Cardiac muscle cell (in vitro differentiated cells and primary cell): ENCODE measurements at regions not wholly inside any gene's neighbourhood (a gene's known extent, or its start where the extent isn't known, plus 50 kb on each side); places are given as distances from the start of the nearest gene placed in this dataset.
A peak's percentile ranks its signal among the peaks of the same experiment; 100 is the strongest.

Experiments
- DNase-seq, 2 donors: peaks; one replicate each; pipeline versions ENCODE4 v3.0.0 to v3.0.0-alpha.2; 2010 to 2017; ENCODE audit warnings: low read depth in 1 of 2, low spot score in 1 of 2
- H3K27ac ChIP-seq: fragments of 200-600 bp; sonication (generic); 2 replicates; pipeline ENCODE4 v1.5.1; 2016
- H3K27me3 ChIP-seq: fragments of 200-600 bp; sonication (generic); 2 replicates; pipeline ENCODE4 v1.6.0; 2016; ENCODE audit warnings: control low read depth
- H3K36me3 ChIP-seq: fragments of 200-600 bp; sonication (generic); 2 replicates; pipeline ENCODE4 v1.5.1; 2016; ENCODE audit warnings: control low read depth
- H3K4me1 ChIP-seq: fragments of 200-600 bp; sonication (generic); 2 replicates; pipeline ENCODE4 v1.8.1; 2017; ENCODE audit warnings: low read depth, mild to moderate bottlenecking, mixed run types
- H3K4me3 ChIP-seq: fragments of 200-600 bp; sonication (generic); 2 replicates; pipeline ENCODE4 v1.5.1; 2016; ENCODE audit warnings: mild to moderate bottlenecking
- H3K9me3 ChIP-seq: fragments of 200-600 bp; sonication (generic); 2 replicates; pipeline ENCODE4 v1.5.1; 2017; ENCODE audit warnings: low read depth, mild to moderate bottlenecking, control low read depth
- TF ChIP-seq, protein P1 (sequence below): IDR thresholded peaks from 2 replicates; pipeline ENCODE4 v1.5.1; 2012; ENCODE audit warnings: low read depth, mild to moderate bottlenecking, low read length

GRCh38 chr1:213779228-213779627 lies 208.5 kb upstream of the PROX1 start:
- no peak overlapping the region for H3K27ac ChIP-seq
- TF ChIP-seq, protein P1, sequence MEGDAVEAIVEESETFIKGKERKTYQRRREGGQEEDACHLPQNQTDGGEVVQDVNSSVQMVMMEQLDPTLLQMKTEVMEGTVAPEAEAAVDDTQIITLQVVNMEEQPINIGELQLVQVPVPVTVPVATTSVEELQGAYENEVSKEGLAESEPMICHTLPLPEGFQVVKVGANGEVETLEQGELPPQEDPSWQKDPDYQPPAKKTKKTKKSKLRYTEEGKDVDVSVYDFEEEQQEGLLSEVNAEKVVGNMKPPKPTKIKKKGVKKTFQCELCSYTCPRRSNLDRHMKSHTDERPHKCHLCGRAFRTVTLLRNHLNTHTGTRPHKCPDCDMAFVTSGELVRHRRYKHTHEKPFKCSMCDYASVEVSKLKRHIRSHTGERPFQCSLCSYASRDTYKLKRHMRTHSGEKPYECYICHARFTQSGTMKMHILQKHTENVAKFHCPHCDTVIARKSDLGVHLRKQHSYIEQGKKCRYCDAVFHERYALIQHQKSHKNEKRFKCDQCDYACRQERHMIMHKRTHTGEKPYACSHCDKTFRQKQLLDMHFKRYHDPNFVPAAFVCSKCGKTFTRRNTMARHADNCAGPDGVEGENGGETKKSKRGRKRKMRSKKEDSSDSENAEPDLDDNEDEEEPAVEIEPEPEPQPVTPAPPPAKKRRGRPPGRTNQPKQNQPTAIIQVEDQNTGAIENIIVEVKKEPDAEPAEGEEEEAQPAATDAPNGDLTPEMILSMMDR = no peak
- no peak for DNase-seq
- H3K27me3 ChIP-seq = peaks cover 10% of the 10 kb centered on the region
- H3K4me1 ChIP-seq = peaks cover 9% of the 10 kb centered on the region
- H3K4me3 ChIP-seq = no peak overlapping the region
- H3K36me3 ChIP-seq = no peaks in the 10 kb centered on the region
- no peaks in the 10 kb centered on the region for H3K9me3 ChIP-seq

GRCh38 chr1:213782941-213783672 lies 204.7 kb upstream of the PROX1 start:
- TF ChIP-seq, protein P1 = no peak
- DNase-seq = no peak

DNA sequence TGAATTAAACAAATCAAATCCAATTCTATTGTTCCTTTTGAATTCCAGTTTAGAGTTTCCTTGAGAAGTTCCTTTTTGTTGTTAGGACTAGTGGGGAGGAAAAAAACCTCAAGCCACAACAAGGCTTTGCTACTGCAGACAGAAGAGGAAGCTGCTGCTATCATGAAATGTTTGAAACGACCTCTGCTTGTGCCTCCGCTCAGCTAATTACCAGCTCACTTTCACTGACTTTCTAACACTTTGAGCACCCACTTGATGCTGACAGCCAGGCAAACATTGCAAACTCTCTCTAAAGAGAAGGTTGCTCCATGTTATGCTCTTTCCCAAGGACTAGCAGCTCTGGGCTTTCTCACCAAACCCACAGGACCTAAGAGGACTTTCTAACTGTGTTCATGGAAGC lies 203.9 kb upstream of the PROX1 start:
- Histone ChIP-seq H3K36me3 (no peaks in the 10 kb centered on the region), H3K4me1 (peaks cover 11% of the 10 kb centered on the region), H3K27me3 (peaks cover 44% of the 10 kb centered on the region), H3K4me3 (no peak overlapping the region), H3K9me3 (no peaks in the 10 kb centered on the region), H3K27ac (peak overlapping the region; percentile 60)
- peak in 1 of 2 donors; percentile 60 for DNase-seq
- TF ChIP-seq, protein P1 = no peak

More at GRCh38 chr1:213782941-213783672, 204.7 kb upstream of the PROX1 start:
- Histone ChIP-seq H3K4me3 (no peak overlapping the region), H3K27ac (no peak overlapping the region), H3K4me1 (peaks cover 11% of the 10 kb centered on the region), H3K9me3 (no peaks in the 10 kb centered on the region), H3K36me3 (no peaks in the 10 kb centered on the region), H3K27me3 (peaks cover 39% of the 10 kb centered on the region)

GRCh38 chr1:213786683-213787082 lies 201.1 kb upstream of the PROX1 start:
- H3K36me3 ChIP-seq = no peaks in the 10 kb centered on the region
- DNase-seq = no peak
- H3K9me3 ChIP-seq = no peaks in the 10 kb centered on the region
- H3K27me3 ChIP-seq = peaks cover 38% of the 10 kb centered on the region
- H3K4me1 ChIP-seq = peaks cover 11% of the 10 kb centered on the region
- H3K4me3 ChIP-seq = no peak overlapping the region
- no peak overlapping the region for H3K27ac ChIP-seq
- TF ChIP-seq, protein P1 = no peak

- Histone ChIP-seq H3K36me3 (no peaks in the 10 kb centered on the region), H3K4me3 (no peak overlapping the region), H3K9me3 (no peaks in the 10 kb centered on the region), H3K27me3 (peaks cover 31% of the 10 kb centered on the region), H3K4me1 (no peaks in the 10 kb centered on the region), H3K27ac (no peak overlapping the region)
- TF ChIP-seq, protein P1 = no peak
- no peak for DNase-seq
These were observed 197.2 kb upstream of the PROX1 start for GRCh38 chr1:213790565-213790964.
